ENCODE measurements at regions not wholly inside any gene's neighbourhood (a gene's known extent, or its start where the extent isn't known, plus 50 kb on each side); places are given as distances from the start of the nearest gene placed in this dataset.

DNA sequence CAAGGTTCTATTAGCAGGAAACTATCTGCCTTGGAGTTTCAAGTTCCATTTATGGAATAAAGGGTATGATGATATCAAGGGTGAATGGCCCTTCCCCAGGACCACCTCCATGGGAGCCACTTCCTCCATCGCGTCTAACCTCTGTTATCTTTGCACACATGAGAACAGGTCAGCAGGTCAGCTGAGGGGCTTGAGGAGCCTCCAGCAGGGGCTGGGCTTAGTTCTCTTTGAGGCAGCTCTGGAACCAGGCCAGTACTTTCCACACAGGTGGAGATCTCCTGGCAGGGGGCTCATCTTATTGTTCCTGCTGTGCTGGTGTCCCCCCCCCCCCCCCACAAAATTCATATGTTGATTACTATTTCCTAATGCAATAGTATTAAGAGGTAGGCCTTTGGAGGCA, 472.2 kb upstream of the ZMIZ1 start:
- no peak overlapping the region for H3K27ac Mint-ChIP-seq (ENCODE audit: unreplicated experiment)
- H3K4me1 Mint-ChIP-seq (ENCODE audit: low read depth) = peaks cover 12% of the 10 kb centered on the region
- H3K4me3 Mint-ChIP-seq (ENCODE audit: unreplicated experiment) = no peak overlapping the region
- peaks cover 2% of the 10 kb centered on the region for H3K27me3 Mint-ChIP-seq (ENCODE audit: low read depth)
- TF ChIP-seq, protein P1, sequence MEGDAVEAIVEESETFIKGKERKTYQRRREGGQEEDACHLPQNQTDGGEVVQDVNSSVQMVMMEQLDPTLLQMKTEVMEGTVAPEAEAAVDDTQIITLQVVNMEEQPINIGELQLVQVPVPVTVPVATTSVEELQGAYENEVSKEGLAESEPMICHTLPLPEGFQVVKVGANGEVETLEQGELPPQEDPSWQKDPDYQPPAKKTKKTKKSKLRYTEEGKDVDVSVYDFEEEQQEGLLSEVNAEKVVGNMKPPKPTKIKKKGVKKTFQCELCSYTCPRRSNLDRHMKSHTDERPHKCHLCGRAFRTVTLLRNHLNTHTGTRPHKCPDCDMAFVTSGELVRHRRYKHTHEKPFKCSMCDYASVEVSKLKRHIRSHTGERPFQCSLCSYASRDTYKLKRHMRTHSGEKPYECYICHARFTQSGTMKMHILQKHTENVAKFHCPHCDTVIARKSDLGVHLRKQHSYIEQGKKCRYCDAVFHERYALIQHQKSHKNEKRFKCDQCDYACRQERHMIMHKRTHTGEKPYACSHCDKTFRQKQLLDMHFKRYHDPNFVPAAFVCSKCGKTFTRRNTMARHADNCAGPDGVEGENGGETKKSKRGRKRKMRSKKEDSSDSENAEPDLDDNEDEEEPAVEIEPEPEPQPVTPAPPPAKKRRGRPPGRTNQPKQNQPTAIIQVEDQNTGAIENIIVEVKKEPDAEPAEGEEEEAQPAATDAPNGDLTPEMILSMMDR (IDR thresholded peaks at IDR 0.05) = no peak
- no peaks in the 10 kb centered on the region for H3K9me3 Mint-ChIP-seq (ENCODE audit: low read depth)
- no peaks in the 10 kb centered on the region for H3K36me3 Mint-ChIP-seq (ENCODE audit: low read depth)
- no peak for DNase-seq (ENCODE audit: low spot score)

DNA sequence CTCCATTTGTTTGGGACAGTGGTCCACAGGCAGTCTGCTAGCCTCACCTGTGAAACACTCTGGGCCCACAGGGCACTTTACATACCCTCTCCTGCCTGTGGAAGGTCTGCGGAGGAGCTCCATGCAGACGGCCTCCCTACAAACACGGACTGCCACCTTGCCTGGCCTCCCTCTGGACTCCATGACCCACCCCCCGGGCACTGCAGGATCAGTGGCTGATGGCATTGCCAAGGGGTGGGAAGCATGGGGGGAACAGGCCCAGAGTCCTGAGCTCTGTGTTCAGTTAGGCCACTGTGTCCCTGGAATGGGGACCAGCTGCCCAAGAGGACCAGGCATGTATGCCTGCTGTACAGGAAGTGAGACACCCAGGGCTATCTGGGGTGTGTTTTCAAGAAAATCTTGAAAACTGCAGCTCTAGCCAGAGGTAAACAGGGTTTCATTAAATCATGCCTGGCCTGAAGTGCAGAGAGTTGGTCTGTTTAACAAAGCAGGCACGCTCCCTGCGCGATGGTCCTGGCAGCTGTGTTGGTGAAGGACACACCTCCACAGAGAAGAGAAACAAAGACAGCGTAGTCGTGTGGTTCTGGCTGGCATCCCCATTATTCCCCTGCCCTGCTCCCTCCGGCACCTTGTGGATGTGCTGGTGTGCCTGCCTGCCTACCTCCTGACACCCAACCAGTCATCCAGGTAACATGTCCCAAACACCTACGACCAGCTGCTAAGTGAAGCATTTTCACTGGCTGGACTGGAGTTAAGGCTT, 470.8 kb upstream of the ZMIZ1 start:
- Mint-ChIP-seq H3K36me3 (ENCODE audit: low read depth) (no peaks in the 10 kb centered on the region), H3K27ac (ENCODE audit: unreplicated experiment) (no peak overlapping the region), H3K4me1 (ENCODE audit: low read depth) (peaks cover 17% of the 10 kb centered on the region), H3K9me3 (ENCODE audit: low read depth) (no peaks in the 10 kb centered on the region), H3K27me3 (ENCODE audit: low read depth) (peaks cover 2% of the 10 kb centered on the region), H3K4me3 (ENCODE audit: unreplicated experiment) (no peak overlapping the region)
- no peak for DNase-seq (ENCODE audit: low spot score)
- TF ChIP-seq, protein P1 (IDR thresholded peaks at IDR 0.05) = no peak

DNA sequence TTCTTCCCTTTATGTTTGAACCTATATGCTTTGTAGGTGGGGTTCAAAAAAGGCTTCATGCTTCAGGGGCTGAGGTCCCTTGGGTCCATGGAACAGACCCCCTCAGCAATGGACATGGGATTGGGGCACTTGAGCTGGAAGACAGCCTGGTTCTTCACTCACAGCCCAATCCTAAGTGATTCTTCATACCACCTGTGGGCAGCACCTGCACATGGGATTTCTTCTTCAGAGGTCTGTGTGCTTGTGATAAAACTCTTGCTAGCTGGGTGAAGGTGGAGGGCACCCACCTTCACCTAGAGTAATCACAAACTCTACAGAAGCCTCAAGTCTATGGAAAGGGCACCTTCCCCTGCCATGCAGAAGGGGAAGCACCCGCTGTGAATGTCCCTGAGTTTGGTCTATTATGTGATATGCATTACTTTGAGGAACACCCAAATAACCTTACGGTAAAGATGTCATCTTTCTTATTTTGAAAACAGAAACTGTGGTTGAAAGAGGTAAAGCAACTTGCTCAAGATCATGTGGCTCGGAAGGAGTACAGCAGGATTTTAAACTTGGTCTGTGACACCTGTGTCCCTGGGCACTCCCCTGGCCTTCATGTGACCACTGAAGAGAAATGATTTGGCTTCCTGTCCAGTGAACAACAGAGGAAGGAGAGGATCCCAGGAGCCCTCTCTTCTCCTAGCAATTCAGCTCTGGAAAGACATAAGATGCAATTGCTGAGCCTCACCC, 469.5 kb upstream of the ZMIZ1 start:
- Mint-ChIP-seq H3K36me3 (ENCODE audit: low read depth) (no peaks in the 10 kb centered on the region), H3K27ac (ENCODE audit: unreplicated experiment) (no peak overlapping the region), H3K4me1 (ENCODE audit: low read depth) (peaks cover 17% of the 10 kb centered on the region), H3K27me3 (ENCODE audit: low read depth) (peaks cover 2% of the 10 kb centered on the region), H3K9me3 (ENCODE audit: low read depth) (no peaks in the 10 kb centered on the region), H3K4me3 (ENCODE audit: unreplicated experiment) (no peak overlapping the region)
- no peak for DNase-seq (ENCODE audit: low spot score)
- TF ChIP-seq, protein P1 (IDR thresholded peaks at IDR 0.05) = no peak

DNA sequence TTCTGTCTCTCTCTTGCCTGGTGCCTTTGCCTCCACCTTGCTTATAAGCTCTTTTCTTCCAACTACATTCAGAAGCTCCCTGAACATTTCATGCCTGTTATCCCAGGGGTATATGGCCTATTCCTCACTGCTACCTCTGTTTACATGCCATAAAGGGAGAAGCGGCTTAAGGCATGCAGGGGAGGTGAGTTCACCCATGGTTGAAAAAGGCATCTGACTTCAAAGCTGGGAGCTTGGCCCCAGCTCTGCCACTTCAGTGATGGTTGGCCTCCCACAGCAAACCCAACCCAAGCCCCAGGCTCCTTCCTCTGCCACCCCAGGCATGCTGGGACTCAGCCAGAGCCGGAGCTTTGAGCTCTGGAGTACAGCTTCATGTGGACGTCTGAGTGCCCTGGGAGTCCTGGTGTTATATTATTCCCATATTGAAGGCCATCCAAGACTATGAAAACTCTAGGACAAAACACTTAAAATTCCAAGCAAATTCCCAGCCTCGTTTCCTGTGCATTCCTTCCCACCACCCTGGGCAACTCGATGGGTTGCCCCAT, 468.6 kb upstream of the ZMIZ1 start:
- TF ChIP-seq, protein P1 (IDR thresholded peaks at IDR 0.05) = no peak
- Mint-ChIP-seq H3K27me3 (ENCODE audit: low read depth) (peaks cover 7% of the 10 kb centered on the region), H3K4me1 (ENCODE audit: low read depth) (peaks cover 17% of the 10 kb centered on the region), H3K27ac (ENCODE audit: unreplicated experiment) (no peak overlapping the region), H3K36me3 (ENCODE audit: low read depth) (no peaks in the 10 kb centered on the region), H3K9me3 (ENCODE audit: low read depth) (no peaks in the 10 kb centered on the region), H3K4me3 (ENCODE audit: unreplicated experiment) (no peak overlapping the region)
- DNase-seq (ENCODE audit: low spot score) = no peak

DNA sequence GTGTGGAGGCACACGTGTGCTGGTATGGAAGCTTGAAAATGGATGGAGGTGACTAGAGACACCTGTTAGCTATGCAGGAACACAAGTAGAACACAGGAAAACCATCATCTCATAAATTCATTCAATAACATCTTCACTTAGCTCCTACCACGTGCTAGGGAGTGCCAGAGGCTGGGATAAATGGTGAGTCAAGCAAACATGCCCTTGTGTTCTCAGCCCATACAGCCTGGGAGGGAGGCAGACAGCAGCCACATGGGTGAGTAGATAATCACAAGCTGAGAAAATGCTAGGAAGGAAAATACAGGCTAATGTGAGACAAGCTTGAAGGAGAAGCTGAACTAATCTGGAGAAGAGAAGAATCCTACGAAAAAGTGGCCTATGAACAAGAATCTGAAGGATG, 468.0 kb upstream of the ZMIZ1 start:
- no peak for DNase-seq (ENCODE audit: low spot score)

More for the DNA sequence above, 468.0 kb upstream of the ZMIZ1 start:
- H3K36me3 Mint-ChIP-seq (ENCODE audit: low read depth) = no peaks in the 10 kb centered on the region
- TF ChIP-seq, protein P1 (IDR thresholded peaks at IDR 0.05) = no peak
- H3K4me1 Mint-ChIP-seq (ENCODE audit: low read depth) = peaks cover 17% of the 10 kb centered on the region
- no peak overlapping the region for H3K27ac Mint-ChIP-seq (ENCODE audit: unreplicated experiment)
- no peak overlapping the region for H3K4me3 Mint-ChIP-seq (ENCODE audit: unreplicated experiment)
- H3K27me3 Mint-ChIP-seq (ENCODE audit: low read depth) = peaks cover 5% of the 10 kb centered on the region
- H3K9me3 Mint-ChIP-seq (ENCODE audit: low read depth) = no peaks in the 10 kb centered on the region
